Sigmoid colon (tissue), 4 donors: ENCODE measurements at regions not wholly inside any gene's neighbourhood (a gene's known extent, or its start where the extent isn't known, plus 50 kb on each side); places are given as distances from the start of the nearest gene placed in this dataset.

Experiments
- EP300 ChIP-seq, 4 donors: sonication (generic); formaldehyde crosslinking; IDR thresholded peaks; one replicate each; pipeline ENCODE4 v1.6.1; 2017; ENCODE audit warnings: antibody characterized with exemption in 4 of 4
- POLR2AphosphoS5 ChIP-seq, 4 donors: sonication (generic); formaldehyde crosslinking; IDR thresholded peaks; one replicate each; pipeline ENCODE4 v1.6.1; 2017; ENCODE audit warnings: antibody characterized with exemption in 4 of 4

GRCh38 chr11:28491431-28491830 lies 383.2 kb downstream of the METTL15 start:
- TF ChIP-seq POLR2AphosphoS5 (IDR thresholded peaks at IDR 0.05), result no peak
- TF ChIP-seq EP300 (IDR thresholded peaks at IDR 0.05), result no peak
